Ramos (cell line): ENCODE measurements at regions not wholly inside any gene's neighbourhood (a gene's known extent, or its start where the extent isn't known, plus 50 kb on each side); places are given as distances from the start of the nearest gene placed in this dataset.

Source experiments
- in situ Hi-C: fragments of 300-500 bp; cut with MboI; formaldehyde crosslinking; loops from one replicate; pipeline ENCODE4 v1.14.3; 2022; ENCODE audit warnings: low sequenced_read_pairs; ENCODE audit not compliant: unreplicated experiment

GRCh38 chr19:27657271-27658051 lies 1555.5 kb downstream of the UQCRFS1 start:
- in situ Hi-C loops = no loop called here

- in situ Hi-C loops = no loop called here
Measured at GRCh38 chr19:27654266-27654990, 1558.5 kb downstream of the UQCRFS1 start.

- in situ Hi-C loops = no loop called here
Measured at GRCh38 chr19:27652796-27653195, 1560.2 kb downstream of the UQCRFS1 start.

- in situ Hi-C loops = no loop called here
Measured at GRCh38 chr19:27652281-27652680, 1560.7 kb downstream of the UQCRFS1 start.

- in situ Hi-C loops = no loop called here
Measured at GRCh38 chr19:27647423-27647822, 1565.5 kb downstream of the UQCRFS1 start.

GRCh38 chr19:27635401-27635800 lies 1577.5 kb downstream of the UQCRFS1 start:
- in situ Hi-C loops = no loop called here

GRCh38 chr19:27618006-27618405 lies 1594.9 kb downstream of the UQCRFS1 start:
- in situ Hi-C loops = no loop called here

- in situ Hi-C loops = no loop called here
Measured at GRCh38 chr19:27580906-27581305, 1632.0 kb downstream of the UQCRFS1 start.
